ENCODE measurements at regions not wholly inside any gene's neighbourhood (a gene's known extent, or its start where the extent isn't known, plus 50 kb on each side); places are given as distances from the start of the nearest gene placed in this dataset.
A peak's percentile ranks its signal among the peaks of the same experiment; 100 is the strongest.

GRCh38 chr4:104408878-104409277, 85.8 kb downstream of the CXXC4 start:
- Histone ChIP-seq H3K79me2 (ENCODE audit: insufficient read depth, low read length) (no peaks in the 10 kb centered on the region), H4K20me1 (ENCODE audit: insufficient read depth, low read length) (no peaks in the 10 kb centered on the region), H3K27ac (ENCODE audit: low read depth, low read length, poor library complexity, severe bottlenecking) (no peak overlapping the region), H3K4me1 (ENCODE audit: insufficient read depth, low read length, severe bottlenecking) (peaks cover 9% of the 10 kb centered on the region), H3K27me3 (ENCODE audit: insufficient read depth, low read length) (no peaks in the 10 kb centered on the region), H3K36me3 (ENCODE audit: insufficient read depth, low read length) (no peaks in the 10 kb centered on the region), H3F3A (ENCODE audit: insufficient read depth, low read length) (no peaks in the 10 kb centered on the region), H3K9ac (ENCODE audit: low read length) (no peak overlapping the region), H3K9me2 (ENCODE audit: low read depth, low read length) (no peaks in the 10 kb centered on the region), H3K9me3 (ENCODE audit: low read length) (no peaks in the 10 kb centered on the region), H3K4me2 (ENCODE audit: low read length) (no peak overlapping the region), H2AFZ (ENCODE audit: low read length) (peak overlapping the region; percentile 72; the same call in 1 of the 2 replicates), H3K4me3 (ENCODE audit: low read depth, low read length, poor library complexity, severe bottlenecking) (no peak overlapping the region)
- TF ChIP-seq CTCF (IDR thresholded peaks at IDR 0.05; ENCODE audit: low read length) = no peak
- TF ChIP-seq EZH2 (IDR thresholded peaks at IDR 0.05; ENCODE audit: borderline replicate concordance, low read length) = no peak

GRCh38 chr4:104404361-104404760, 90.3 kb downstream of the CXXC4 start:
- H3K36me3 ChIP-seq (ENCODE audit: insufficient read depth, low read length) = no peaks in the 10 kb centered on the region
- H3K27ac ChIP-seq (ENCODE audit: low read depth, low read length, poor library complexity, severe bottlenecking) = no peak overlapping the region
- H3K27me3 ChIP-seq (ENCODE audit: insufficient read depth, low read length) = no peaks in the 10 kb centered on the region
- no peak overlapping the region for H3K4me3 ChIP-seq (ENCODE audit: low read depth, low read length, poor library complexity, severe bottlenecking)
- H3F3A ChIP-seq (ENCODE audit: insufficient read depth, low read length) = no peaks in the 10 kb centered on the region
- TF ChIP-seq EZH2 (IDR thresholded peaks at IDR 0.05; ENCODE audit: borderline replicate concordance, low read length) = no peak
- no peak for TF ChIP-seq CTCF (IDR thresholded peaks at IDR 0.05; ENCODE audit: low read length)
- 0 out of 2 replicates have a peak, but pooled peaks cover 7% of the 10 kb centered on the region for H3K9me3 ChIP-seq (ENCODE audit: low read length)
- no peak overlapping the region for H3K4me2 ChIP-seq (ENCODE audit: low read length)
- peaks cover 9% of the 10 kb centered on the region for H3K4me1 ChIP-seq (ENCODE audit: insufficient read depth, low read length, severe bottlenecking)
- H4K20me1 ChIP-seq (ENCODE audit: insufficient read depth, low read length) = no peaks in the 10 kb centered on the region
- no peak overlapping the region for H3K9ac ChIP-seq (ENCODE audit: low read length)
- H3K79me2 ChIP-seq (ENCODE audit: insufficient read depth, low read length) = no peaks in the 10 kb centered on the region
- no peak overlapping the region for H2AFZ ChIP-seq (ENCODE audit: low read length)
- H3K9me2 ChIP-seq (ENCODE audit: low read depth, low read length) = no peaks in the 10 kb centered on the region

- peak overlapping the region; percentile 50 for H3K4me3 ChIP-seq (ENCODE audit: low read depth, low read length, poor library complexity, severe bottlenecking)
- H3K9ac ChIP-seq (ENCODE audit: low read length) = peak overlapping the region; percentile 36
- peak overlapping the region; percentile 36 for H3K27ac ChIP-seq (ENCODE audit: low read depth, low read length, poor library complexity, severe bottlenecking)
- H2AFZ ChIP-seq (ENCODE audit: low read length) = peak overlapping the region; percentile 91
- peak overlapping the region; percentile 56 for H3K4me2 ChIP-seq (ENCODE audit: low read length)
- H3F3A ChIP-seq (ENCODE audit: insufficient read depth, low read length) = no peaks in the 10 kb centered on the region
- H3K79me2 ChIP-seq (ENCODE audit: insufficient read depth, low read length) = no peaks in the 10 kb centered on the region
- H3K9me3 ChIP-seq (ENCODE audit: low read length) = no peaks in the 10 kb centered on the region
- TF ChIP-seq CTCF (IDR thresholded peaks at IDR 0.05; ENCODE audit: low read length) = no peak
- no peak for TF ChIP-seq EZH2 (IDR thresholded peaks at IDR 0.05; ENCODE audit: borderline replicate concordance, low read length)
- peaks cover 34% of the 10 kb centered on the region for H3K4me1 ChIP-seq (ENCODE audit: insufficient read depth, low read length, severe bottlenecking)
- H4K20me1 ChIP-seq (ENCODE audit: insufficient read depth, low read length) = no peaks in the 10 kb centered on the region
- no peaks in the 10 kb centered on the region for H3K27me3 ChIP-seq (ENCODE audit: insufficient read depth, low read length)
- no peaks in the 10 kb centered on the region for H3K36me3 ChIP-seq (ENCODE audit: insufficient read depth, low read length)
- H3K9me2 ChIP-seq (ENCODE audit: low read depth, low read length) = no peaks in the 10 kb centered on the region
Observed at GRCh38 chr4:104395168-104395614, 99.5 kb downstream of the CXXC4 start.

Measured in OCI-LY1 (cell line).